ENCODE measurements at regions not wholly inside any gene's neighbourhood (a gene's known extent, or its start where the extent isn't known, plus 50 kb on each side); places are given as distances from the start of the nearest gene placed in this dataset.

DNA sequence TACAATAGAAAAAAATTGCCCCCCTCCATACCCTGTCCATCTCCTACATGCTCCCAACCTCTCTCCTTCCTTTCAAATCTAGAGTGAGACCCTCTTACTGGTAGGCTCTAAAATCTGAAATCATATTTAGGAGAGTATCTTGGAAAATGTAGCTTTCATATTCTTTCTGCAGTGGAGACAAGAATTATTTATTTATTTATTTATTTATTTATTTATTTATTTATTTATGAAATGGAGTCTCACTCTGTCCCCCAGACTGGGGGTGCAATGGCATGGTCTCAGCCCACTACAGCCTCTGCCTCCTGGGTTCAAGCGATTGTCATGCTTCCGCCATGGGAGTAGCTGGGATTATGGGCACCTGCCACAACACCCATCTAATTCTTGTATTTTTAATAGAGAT lies 174.1 kb upstream of the MYO16 start:
- no peaks in the 10 kb centered on the region for H3K4me1 ChIP-seq (ENCODE audit: low read length)
- no peaks in the 10 kb centered on the region for H3K9me2 ChIP-seq (replicated peaks; ENCODE audit: insufficient read depth, low read length)
- H3K27me3 ChIP-seq (replicated peaks; ENCODE audit: insufficient read depth, low read length), result no peaks in the 10 kb centered on the region
- no peak overlapping the region for H3K4me3 ChIP-seq (ENCODE audit: low read length)
- no peak overlapping the region for H3K4me2 ChIP-seq (ENCODE audit: low read depth, low read length)
- TF ChIP-seq EZH2 (optimal IDR thresholded peaks at IDR 0.05; ENCODE audit: low read depth, low read length) (no peak), EZH2phosphoT487 (IDR thresholded peaks at IDR 0.05; ENCODE audit: low read length) (no peak)
- TF ChIP-seq, protein P1, sequence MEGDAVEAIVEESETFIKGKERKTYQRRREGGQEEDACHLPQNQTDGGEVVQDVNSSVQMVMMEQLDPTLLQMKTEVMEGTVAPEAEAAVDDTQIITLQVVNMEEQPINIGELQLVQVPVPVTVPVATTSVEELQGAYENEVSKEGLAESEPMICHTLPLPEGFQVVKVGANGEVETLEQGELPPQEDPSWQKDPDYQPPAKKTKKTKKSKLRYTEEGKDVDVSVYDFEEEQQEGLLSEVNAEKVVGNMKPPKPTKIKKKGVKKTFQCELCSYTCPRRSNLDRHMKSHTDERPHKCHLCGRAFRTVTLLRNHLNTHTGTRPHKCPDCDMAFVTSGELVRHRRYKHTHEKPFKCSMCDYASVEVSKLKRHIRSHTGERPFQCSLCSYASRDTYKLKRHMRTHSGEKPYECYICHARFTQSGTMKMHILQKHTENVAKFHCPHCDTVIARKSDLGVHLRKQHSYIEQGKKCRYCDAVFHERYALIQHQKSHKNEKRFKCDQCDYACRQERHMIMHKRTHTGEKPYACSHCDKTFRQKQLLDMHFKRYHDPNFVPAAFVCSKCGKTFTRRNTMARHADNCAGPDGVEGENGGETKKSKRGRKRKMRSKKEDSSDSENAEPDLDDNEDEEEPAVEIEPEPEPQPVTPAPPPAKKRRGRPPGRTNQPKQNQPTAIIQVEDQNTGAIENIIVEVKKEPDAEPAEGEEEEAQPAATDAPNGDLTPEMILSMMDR (IDR thresholded peaks at IDR 0.05; ENCODE audit: low read length), result no peak
- DNase-seq, result no peak
- H3K36me3 ChIP-seq (replicated peaks; ENCODE audit: insufficient read depth, low read length), result no peaks in the 10 kb centered on the region
- H3K27ac ChIP-seq (ENCODE audit: low read length), result no peak overlapping the region
- H3F3A ChIP-seq (ENCODE audit: insufficient read depth, low read length), result no peaks in the 10 kb centered on the region
- no peaks in the 10 kb centered on the region for H3K9me3 ChIP-seq (replicated peaks; ENCODE audit: insufficient read depth, low read length)
- H2AFZ ChIP-seq (ENCODE audit: low read length), result no peak overlapping the region
- no peak overlapping the region for H3K9ac ChIP-seq (ENCODE audit: low read length)
- H4K20me1 ChIP-seq (ENCODE audit: insufficient read depth, low read length), result no peaks in the 10 kb centered on the region
- H3K79me2 ChIP-seq (ENCODE audit: low read length), result no peaks in the 10 kb centered on the region

DNA sequence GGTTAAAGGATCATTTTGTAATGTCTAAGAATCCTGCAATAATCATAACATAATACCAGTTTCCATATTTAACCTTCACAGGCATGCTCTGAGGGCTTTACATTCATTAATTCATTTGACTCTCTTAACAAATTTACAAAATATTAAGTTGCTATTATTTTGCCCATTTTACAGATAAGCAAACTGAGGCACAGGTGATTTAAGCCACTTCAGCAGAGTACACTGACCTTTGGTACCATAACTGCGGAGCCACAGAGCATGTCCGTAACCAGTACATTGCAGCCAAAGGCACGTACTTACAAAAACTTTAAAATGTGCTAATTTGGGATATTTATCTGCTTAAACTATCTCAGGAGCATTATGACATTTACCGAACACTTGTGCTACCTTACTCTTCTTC lies 169.4 kb upstream of the MYO16 start:
- no peaks in the 10 kb centered on the region for H4K20me1 ChIP-seq (ENCODE audit: insufficient read depth, low read length)
- no peaks in the 10 kb centered on the region for H3K36me3 ChIP-seq (replicated peaks; ENCODE audit: insufficient read depth, low read length)
- no peak overlapping the region for H3K4me3 ChIP-seq (ENCODE audit: low read length)
- no peaks in the 10 kb centered on the region for H3K4me1 ChIP-seq (ENCODE audit: low read length)
- H2AFZ ChIP-seq (ENCODE audit: low read length), result no peak overlapping the region
- no peak overlapping the region for H3K4me2 ChIP-seq (ENCODE audit: low read depth, low read length)
- TF ChIP-seq EZH2 (optimal IDR thresholded peaks at IDR 0.05; ENCODE audit: low read depth, low read length) (no peak), EZH2phosphoT487 (IDR thresholded peaks at IDR 0.05; ENCODE audit: low read length) (no peak)
- TF ChIP-seq, protein P1 (IDR thresholded peaks at IDR 0.05; ENCODE audit: low read length), result no peak
- no peak for DNase-seq
- H3K27me3 ChIP-seq (replicated peaks; ENCODE audit: insufficient read depth, low read length), result no peaks in the 10 kb centered on the region
- H3F3A ChIP-seq (ENCODE audit: insufficient read depth, low read length), result no peaks in the 10 kb centered on the region
- no peaks in the 10 kb centered on the region for H3K9me2 ChIP-seq (replicated peaks; ENCODE audit: insufficient read depth, low read length)
- H3K9ac ChIP-seq (ENCODE audit: low read length), result no peak overlapping the region
- H3K79me2 ChIP-seq (ENCODE audit: low read length), result no peaks in the 10 kb centered on the region
- H3K27ac ChIP-seq (ENCODE audit: low read length), result no peak overlapping the region
- no peaks in the 10 kb centered on the region for H3K9me3 ChIP-seq (replicated peaks; ENCODE audit: insufficient read depth, low read length)

DNA sequence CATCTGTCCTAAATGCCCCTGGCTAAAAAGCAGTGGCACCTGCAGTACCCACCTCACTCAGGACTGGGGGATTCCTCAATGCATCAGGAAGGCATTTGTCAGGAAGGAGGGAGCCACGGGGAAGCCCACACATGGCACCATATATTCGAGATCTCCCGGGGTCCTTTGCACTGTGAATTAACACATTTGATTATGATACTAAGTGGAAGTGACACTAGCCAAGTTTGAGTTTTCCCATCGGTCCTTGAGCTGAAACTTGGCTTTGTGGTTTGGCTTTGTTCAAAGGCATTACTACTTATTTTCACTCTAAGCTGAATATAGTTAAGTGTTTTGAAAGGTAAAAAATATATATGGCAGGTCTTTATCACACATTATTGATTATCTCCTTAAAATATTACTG lies 168.7 kb upstream of the MYO16 start:
- Histone ChIP-seq H2AFZ (ENCODE audit: low read length) (no peak overlapping the region), H4K20me1 (ENCODE audit: insufficient read depth, low read length) (no peaks in the 10 kb centered on the region), H3K27ac (ENCODE audit: low read length) (no peak overlapping the region), H3K9me3 (replicated peaks; ENCODE audit: insufficient read depth, low read length) (no peaks in the 10 kb centered on the region), H3K79me2 (ENCODE audit: low read length) (no peaks in the 10 kb centered on the region), H3K27me3 (replicated peaks; ENCODE audit: insufficient read depth, low read length) (no peaks in the 10 kb centered on the region), H3K4me1 (ENCODE audit: low read length) (no peaks in the 10 kb centered on the region), H3K4me3 (ENCODE audit: low read length) (no peak overlapping the region), H3F3A (ENCODE audit: insufficient read depth, low read length) (no peaks in the 10 kb centered on the region), H3K4me2 (ENCODE audit: low read depth, low read length) (no peak overlapping the region), H3K36me3 (replicated peaks; ENCODE audit: insufficient read depth, low read length) (no peaks in the 10 kb centered on the region), H3K9ac (ENCODE audit: low read length) (no peak overlapping the region), H3K9me2 (replicated peaks; ENCODE audit: insufficient read depth, low read length) (no peaks in the 10 kb centered on the region)
- no peak for DNase-seq
- TF ChIP-seq, protein P1 (IDR thresholded peaks at IDR 0.05; ENCODE audit: low read length), result no peak
- TF ChIP-seq EZH2 (optimal IDR thresholded peaks at IDR 0.05; ENCODE audit: low read depth, low read length) (no peak), EZH2phosphoT487 (IDR thresholded peaks at IDR 0.05; ENCODE audit: low read length) (no peak)

Measured in MM.1S (cell line).